Activated naive CD4-positive, alpha-beta T cell treated with anti-CD3 and anti-CD28 coated beads, Interleukin-2, amount 50 U/mL, for 72 hours (primary cell): ENCODE measurements at regions not wholly inside any gene's neighbourhood (a gene's known extent, or its start where the extent isn't known, plus 50 kb on each side); places are given as distances from the start of the nearest gene placed in this dataset.

Source experiments
- ATAC-seq, 2 donors: fragments of 150-1000 bp; cut with Tn5 transposase; 2 replicates each; pipeline ENCODE4 v1.10.0; 2021; ENCODE audit warnings: mild to moderate bottlenecking in 2 of 2, moderate library complexity in 2 of 2
- DNase-seq, 2 donors: peaks; one replicate each; pipeline ENCODE4 v3.0.0; 2021 to 2022; ENCODE audit warnings: low spot score in 2 of 2
- H3K27ac Mint-ChIP-seq, 2 donors: one replicate each; pipeline ENCODE4 v1.8.0; 2022; ENCODE audit warnings: mild to moderate bottlenecking in 2 of 2, mixed read lengths in 2 of 2
- H3K36me3 Mint-ChIP-seq, 2 donors: one replicate each; pipeline ENCODE4 v1.8.0; 2022; ENCODE audit warnings: mixed read lengths in 2 of 2
- H3K9me3 Mint-ChIP-seq, 2 donors: one replicate each; pipeline ENCODE4 v1.8.0; 2022; ENCODE audit warnings: mixed read lengths in 2 of 2

DNA sequence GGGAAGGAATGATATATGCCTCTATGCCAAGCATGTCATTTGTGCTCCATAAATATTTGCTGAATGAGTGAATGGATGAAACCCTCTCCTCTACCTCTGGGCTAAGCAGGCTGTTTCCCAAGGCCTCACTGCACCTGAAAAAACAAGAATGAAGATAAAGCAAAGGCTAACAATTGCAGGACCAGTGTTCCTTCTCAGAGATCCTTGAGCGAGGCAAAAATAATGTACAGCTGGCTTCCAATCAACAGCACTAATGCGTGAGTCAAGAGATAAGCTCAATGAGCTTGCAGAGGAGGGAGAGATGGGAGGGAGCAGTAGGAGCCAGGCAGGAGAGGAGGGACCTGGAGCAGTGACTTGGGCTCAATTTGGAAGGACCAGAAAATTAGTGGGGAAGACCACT lies 144.5 kb upstream of the NFE2L3 start:
- Mint-ChIP-seq H3K27ac (no peak overlapping the region), H3K36me3 (no peaks in the 10 kb centered on the region), H3K9me3 (no peaks in the 10 kb centered on the region)
- ATAC-seq = no peak
- DNase-seq = no peak

DNA sequence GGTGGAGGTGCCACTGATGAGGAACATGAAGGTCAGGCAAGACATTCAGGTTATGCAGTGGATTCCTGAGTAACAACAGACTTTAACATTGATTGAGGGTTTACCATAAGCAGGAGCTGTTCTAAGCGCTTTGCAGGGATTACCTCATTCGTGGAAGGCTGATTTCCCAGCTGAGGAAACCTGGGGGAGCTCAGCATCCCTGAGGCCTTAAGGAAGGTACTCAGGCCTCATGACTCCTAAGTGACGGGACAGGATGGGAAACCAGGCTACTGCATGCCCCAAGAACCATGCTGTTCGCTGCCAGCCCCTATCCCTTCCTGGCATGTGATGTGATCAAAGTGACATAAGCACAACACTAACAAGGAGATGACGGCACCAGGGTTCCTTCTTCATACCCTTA lies 143.6 kb upstream of the NFE2L3 start:
- ATAC-seq = no peak
- DNase-seq = no peak
- H3K9me3 Mint-ChIP-seq = no peaks in the 10 kb centered on the region
- H3K27ac Mint-ChIP-seq = no peak overlapping the region
- H3K36me3 Mint-ChIP-seq = no peaks in the 10 kb centered on the region

DNA sequence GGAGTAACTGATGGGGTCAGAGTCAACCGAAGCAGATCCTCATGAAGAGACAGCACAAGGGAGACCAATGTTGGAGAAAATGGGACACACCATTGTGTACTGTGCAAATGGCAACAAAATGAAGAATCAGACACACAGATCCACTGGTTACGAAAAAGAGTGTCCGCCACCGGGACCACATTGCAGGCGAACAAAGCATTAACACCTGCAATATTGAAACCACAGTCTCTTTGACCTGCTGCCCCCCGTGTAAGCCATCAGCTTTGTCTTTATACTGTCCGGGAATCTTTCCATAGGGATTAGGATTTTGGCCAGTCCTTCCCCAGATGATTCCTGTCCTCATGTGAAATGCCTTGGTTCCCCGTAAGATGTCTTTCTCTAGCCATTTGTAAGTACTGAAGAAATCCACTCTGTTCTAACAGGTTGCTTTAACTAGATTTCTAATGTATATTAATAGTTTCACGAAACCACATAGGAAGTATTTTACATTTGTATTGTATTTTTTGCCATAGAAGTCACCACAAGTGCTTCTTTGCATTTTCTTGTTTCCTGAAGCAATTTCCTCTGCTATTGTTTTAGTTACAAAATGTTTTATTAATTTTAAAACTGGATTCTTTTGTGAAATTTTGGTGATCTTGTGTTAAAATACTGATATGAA lies 140.8 kb upstream of the NFE2L3 start:
- ATAC-seq (no peak), DNase-seq (no peak)
- Mint-ChIP-seq H3K9me3 (peaks cover 0 to 11% of the 10 kb centered on the region in 2 donors), H3K36me3 (no peaks in the 10 kb centered on the region), H3K27ac (no peak overlapping the region)

DNA sequence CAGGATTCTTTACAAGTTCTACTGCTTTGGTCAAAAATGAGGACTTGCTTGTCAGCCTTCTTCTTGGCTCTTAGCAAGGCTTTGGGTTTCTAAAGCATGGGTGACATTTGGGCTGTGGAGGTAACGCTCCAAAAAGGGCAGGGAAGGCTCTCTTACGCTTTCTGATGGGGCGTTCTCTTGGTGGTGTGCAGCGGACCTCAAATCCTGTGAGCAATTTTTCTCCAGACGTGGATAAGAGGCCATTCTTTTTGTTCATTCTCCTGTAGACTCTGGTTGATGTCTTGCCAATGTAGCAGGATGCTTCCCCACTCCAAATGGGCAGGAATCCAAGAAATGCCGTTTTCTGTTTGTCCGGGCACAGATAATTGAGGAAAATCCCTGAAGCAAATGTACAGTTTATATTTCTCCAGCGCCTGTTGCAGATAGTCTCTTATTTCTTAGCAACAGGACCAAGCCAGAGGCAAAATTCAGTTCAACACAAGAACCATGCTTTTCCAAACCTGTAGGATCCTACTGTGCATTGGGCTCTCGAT lies 138.4 kb upstream of the NFE2L3 start:
- Mint-ChIP-seq H3K27ac (no peak overlapping the region), H3K36me3 (peaks cover 0 to 4% of the 10 kb centered on the region in 2 donors), H3K9me3 (peaks cover 4 to 20% of the 10 kb centered on the region in 2 donors)
- DNase-seq (no peak), ATAC-seq (no peak)

DNA sequence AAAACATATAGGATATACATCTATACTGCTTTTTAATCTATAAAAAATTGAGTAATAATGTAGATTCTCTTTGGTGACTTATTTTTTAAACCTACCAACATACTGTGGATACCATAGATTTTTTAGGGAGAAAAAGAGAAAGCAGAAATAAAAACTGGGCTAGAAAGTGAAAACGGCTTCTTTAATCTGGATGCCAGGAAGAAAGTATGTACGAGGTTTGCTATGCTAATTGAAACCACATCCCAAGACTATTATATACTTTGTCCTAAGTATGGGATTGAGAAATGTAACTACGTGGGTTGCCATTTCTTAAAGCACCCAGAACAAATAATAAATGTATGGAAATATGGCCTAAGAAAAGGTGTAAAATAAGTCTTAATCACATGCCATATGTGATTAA lies 129.0 kb upstream of the NFE2L3 start:
- Mint-ChIP-seq H3K36me3 (no peaks in the 10 kb centered on the region), H3K27ac (no peak overlapping the region), H3K9me3 (no peaks in the 10 kb centered on the region)

DNA sequence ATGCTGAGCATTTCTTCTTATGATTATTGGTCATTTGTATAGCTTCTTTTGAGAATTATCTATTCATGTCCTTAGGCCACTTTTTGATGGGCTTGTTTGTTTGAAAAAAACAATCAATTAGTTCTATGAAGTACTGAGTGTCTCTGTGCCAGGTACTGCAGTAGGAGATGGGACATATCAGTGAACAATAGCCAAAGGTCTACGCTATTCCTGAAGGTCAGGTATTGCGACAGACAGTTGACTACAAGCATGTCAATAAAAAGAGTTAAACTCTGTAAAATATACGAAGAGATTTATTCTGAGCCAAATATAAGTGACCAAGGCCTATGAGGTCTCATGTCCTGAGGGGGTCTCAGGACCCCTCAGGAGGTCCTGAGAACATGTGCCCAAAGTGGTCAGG lies 122.1 kb upstream of the NFE2L3 start:
- DNase-seq (no peak), ATAC-seq (no peak)
- Mint-ChIP-seq H3K36me3 (no peaks in the 10 kb centered on the region), H3K9me3 (no peaks in the 10 kb centered on the region), H3K27ac (no peak overlapping the region)

More for the DNA sequence above, 129.0 kb upstream of the NFE2L3 start:
- DNase-seq = no peak
- no peak for ATAC-seq

DNA sequence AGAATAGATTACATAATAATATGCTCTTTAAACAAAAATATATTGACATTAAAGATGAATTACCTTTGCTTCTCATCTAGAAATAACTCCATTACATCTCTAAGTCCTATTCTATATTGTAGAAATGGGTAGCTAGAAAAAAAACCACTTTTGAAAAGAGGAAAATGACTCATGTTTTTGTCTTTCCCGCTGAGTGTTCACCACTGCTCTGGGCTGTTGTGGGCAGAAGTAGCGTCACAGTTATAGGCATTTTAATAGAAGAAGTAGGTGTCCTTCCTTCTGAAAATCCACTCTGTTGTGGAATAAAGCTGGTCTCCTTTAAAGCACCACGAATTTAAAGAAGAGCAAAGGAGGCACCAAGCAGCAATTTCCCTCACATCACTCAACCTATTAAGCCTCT lies 117.6 kb upstream of the NFE2L3 start:
- DNase-seq = no peak
- H3K9me3 Mint-ChIP-seq = peaks cover 0 to 3% of the 10 kb centered on the region in 2 donors
- peaks cover 6% of the 10 kb centered on the region in 2 donors for H3K36me3 Mint-ChIP-seq
- H3K27ac Mint-ChIP-seq = no peak overlapping the region
- ATAC-seq = peak; percentile 37 to 60

DNA sequence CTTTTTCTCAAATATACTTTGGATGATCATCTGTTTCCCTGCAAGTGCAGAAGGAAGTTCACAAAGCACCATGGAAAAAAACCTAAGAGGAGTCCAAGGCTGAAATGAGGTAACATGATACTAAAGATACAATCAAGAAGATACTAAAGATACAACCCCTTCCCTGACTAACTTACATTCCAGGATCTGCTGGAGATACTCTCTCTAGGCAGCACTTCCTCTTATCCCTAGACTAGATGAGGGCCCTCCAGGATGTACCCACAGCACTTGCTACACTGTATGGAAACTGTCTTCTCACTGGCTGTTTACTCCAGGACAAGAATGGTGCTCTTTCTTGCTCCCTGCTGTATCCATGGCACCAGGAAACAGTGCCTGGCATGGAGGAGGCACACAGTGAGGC lies 116.4 kb upstream of the NFE2L3 start:
- no peak overlapping the region for H3K27ac Mint-ChIP-seq
- peaks cover 6% of the 10 kb centered on the region in 2 donors for H3K36me3 Mint-ChIP-seq
- no peak for ATAC-seq
- H3K9me3 Mint-ChIP-seq = peaks cover 0 to 3% of the 10 kb centered on the region in 2 donors
- DNase-seq = no peak

DNA sequence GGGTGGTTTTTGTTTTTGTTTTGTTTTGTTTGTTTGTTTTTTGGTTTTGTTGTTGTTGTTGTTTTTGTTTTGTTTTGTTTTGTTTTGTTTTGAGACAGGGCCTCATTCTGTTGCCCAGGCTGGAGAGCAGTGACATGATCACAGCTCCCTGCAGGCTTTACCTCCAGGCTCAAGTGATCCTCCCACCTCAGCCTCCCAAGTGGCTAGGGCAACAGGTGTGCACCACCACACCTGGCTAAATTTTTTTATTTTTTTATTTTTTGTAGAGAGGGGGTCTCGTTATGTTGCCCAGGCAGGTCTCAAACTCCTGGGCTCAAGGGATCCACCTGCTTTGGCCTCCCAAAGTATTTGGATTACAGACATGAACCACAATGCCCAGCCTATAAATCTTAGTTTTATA lies 115.9 kb upstream of the NFE2L3 start:
- peaks cover 6% of the 10 kb centered on the region in 2 donors for H3K36me3 Mint-ChIP-seq
- peaks cover 0 to 3% of the 10 kb centered on the region in 2 donors for H3K9me3 Mint-ChIP-seq
- DNase-seq (no peak), ATAC-seq (no peak)
- no peak overlapping the region for H3K27ac Mint-ChIP-seq

DNA sequence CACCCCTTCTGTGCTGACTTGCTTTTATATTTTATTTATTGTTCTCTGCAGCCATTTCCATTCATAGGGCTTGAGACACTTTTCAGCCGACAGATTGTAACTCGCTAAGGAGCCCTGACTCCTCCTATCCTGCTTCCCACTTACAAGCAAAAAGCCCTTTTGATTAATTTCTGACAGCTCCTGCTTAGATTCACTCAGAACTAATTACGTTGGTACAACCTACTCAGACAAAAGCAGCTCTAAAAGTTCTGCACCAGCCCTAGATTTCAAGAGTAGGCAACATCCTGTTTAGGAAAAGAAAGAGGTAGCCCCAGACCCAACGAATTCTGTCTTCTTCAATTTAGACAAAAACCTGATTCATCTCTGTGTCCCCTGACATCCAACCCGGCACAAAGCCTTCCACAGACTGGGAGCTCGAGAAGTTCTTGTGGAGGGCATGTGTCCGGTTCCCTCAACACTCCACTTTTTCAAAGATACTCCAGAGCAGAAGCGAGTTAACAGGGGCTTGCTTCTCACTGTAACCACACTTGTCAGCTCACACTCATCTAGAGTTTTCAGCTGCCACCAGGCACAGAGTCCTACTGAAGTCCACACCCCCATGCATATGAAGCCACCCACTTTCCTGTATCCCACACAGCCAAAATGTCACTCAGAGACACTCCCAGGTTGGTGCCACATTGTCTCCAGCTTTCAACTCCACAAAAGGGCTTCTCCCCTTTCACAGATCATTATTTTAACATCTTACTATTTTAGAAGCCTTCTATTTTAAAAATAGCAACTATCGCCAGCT lies 113.6 kb upstream of the NFE2L3 start:
- no peak for ATAC-seq
- H3K9me3 Mint-ChIP-seq = peaks cover 0 to 3% of the 10 kb centered on the region in 2 donors
- peaks cover 6% of the 10 kb centered on the region in 2 donors for H3K36me3 Mint-ChIP-seq
- no peak for DNase-seq
- no peak overlapping the region for H3K27ac Mint-ChIP-seq

DNA sequence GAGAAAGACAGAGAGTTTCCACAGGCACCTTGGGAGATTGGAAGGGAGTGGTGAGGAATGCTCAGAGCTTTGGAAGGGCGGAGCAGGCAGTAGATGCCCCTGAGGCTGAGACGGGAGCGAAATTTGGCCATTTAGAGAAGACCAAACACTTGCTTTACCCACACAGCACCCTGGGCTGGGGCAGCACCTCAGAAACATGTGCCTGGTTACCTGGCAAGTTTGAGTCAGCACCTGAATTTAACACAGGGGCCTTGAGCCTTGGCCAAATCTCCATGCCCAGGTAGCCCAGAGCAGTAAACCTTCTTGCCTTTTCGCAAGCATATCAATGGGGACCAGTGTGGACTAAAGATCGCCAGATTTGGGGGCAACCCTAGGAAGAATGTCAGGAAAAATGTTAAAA lies 111.9 kb upstream of the NFE2L3 start:
- peaks cover 6% of the 10 kb centered on the region in 2 donors for H3K36me3 Mint-ChIP-seq
- ATAC-seq (no peak), DNase-seq (no peak)
- no peak overlapping the region for H3K27ac Mint-ChIP-seq
- H3K9me3 Mint-ChIP-seq = peaks cover 0 to 3% of the 10 kb centered on the region in 2 donors

DNA sequence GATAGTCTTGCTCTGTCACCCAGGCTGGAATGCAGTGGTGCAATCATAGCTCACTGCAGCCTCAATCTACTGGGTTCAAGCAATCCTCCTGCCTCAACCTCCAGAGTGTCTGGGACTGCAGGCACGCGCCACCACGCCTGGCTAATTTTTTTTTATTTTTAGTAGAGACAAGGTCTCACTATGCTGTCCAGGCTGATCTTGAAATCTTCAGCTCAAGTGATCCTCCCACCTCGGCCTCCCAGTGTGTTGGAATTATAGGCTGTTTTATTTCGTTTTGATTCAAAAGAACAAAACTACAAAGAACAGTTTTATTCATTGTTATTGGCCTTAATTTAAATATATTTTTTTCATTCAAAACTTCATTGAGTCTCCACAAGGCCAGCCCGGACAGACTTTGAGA lies 109.8 kb upstream of the NFE2L3 start:
- Mint-ChIP-seq H3K9me3 (no peaks in the 10 kb centered on the region), H3K27ac (no peak overlapping the region), H3K36me3 (no peaks in the 10 kb centered on the region)
- ATAC-seq = no peak
- no peak for DNase-seq

DNA sequence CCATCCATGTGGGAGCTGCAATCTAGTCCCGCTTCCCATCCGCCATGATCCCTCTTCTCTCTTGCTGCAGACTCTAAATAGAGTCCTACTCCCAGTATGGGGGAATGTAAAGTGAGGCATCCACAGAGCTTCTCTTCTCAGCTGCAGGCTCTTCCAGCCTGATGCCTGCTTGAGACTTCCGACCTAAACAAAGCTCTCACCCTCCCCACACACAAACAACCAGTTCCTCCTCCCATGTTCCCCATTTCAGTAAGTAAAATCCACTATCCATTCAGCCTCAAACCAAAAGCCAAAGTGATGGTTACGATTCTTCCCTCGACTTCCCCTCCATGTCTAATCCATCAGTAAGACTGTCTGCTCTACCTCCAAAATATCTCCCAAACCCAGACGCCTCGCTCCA lies 108.2 kb upstream of the NFE2L3 start:
- Mint-ChIP-seq H3K27ac (no peak overlapping the region), H3K36me3 (no peaks in the 10 kb centered on the region), H3K9me3 (no peaks in the 10 kb centered on the region)
- ATAC-seq = no peak
- DNase-seq = no peak

DNA sequence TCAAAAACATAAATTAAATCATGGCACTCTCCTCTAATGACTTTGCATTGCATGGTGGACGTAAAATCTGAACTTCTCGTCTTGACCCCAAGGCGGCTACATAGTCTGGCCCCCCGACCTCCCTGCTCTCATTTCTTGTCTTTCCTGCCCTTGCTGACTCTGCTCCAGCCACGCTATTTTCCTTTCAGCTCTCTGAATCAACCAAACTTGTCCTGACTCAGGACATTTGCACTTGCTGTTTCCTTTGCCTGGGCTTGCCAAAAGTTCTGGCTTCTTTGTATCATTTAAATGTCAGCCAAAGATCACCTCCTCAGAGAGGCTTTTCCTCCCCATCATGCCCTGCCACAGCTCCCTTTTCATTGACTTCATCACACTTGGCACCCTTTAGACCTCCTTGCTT lies 107.7 kb upstream of the NFE2L3 start:
- no peaks in the 10 kb centered on the region for H3K9me3 Mint-ChIP-seq
- H3K36me3 Mint-ChIP-seq = no peaks in the 10 kb centered on the region
- no peak for DNase-seq
- H3K27ac Mint-ChIP-seq = no peak overlapping the region
- ATAC-seq = no peak

DNA sequence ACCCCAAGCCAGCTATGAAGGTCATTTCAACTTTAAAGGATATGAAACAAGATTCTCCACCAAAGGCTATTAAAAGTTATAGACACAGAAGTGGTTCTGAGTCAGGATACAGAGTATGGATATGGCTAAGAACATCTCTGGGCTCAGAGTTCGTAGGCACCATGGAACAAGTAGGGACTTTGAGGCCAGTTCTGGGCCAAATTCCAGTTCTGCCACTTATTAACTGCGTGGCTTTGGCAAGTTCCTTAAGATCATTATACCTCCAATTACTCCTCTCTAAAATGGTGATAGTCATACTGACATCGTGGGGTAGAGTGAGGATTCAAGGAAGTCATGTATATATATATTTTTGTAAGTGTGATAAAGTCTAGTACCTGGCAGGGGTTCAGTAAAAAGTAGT lies 105.8 kb upstream of the NFE2L3 start:
- no peak overlapping the region for H3K27ac Mint-ChIP-seq
- H3K36me3 Mint-ChIP-seq = no peaks in the 10 kb centered on the region
- no peaks in the 10 kb centered on the region for H3K9me3 Mint-ChIP-seq
- DNase-seq (no peak), ATAC-seq (no peak)

DNA sequence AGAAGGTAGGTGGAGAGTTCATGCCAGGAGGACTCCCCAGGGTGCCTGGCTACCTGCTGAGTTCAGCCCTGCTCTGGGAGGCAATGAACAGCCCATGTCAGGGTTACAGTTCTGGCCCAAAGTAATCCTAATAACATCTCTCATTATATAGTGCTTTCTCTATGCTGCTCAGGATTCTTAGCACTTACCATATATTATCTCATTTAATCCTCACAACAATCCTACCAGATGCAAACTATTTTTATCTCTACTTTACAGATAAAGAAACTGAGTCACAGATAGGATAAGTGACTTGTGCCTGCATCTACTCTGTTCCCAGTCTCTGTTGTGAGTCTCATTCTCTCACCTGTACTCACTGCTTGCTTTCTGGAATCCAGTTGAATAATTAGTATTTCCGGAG lies 105.1 kb upstream of the NFE2L3 start:
- Mint-ChIP-seq H3K9me3 (no peaks in the 10 kb centered on the region), H3K36me3 (no peaks in the 10 kb centered on the region), H3K27ac (no peak overlapping the region)
- DNase-seq = no peak
- ATAC-seq = no peak

DNA sequence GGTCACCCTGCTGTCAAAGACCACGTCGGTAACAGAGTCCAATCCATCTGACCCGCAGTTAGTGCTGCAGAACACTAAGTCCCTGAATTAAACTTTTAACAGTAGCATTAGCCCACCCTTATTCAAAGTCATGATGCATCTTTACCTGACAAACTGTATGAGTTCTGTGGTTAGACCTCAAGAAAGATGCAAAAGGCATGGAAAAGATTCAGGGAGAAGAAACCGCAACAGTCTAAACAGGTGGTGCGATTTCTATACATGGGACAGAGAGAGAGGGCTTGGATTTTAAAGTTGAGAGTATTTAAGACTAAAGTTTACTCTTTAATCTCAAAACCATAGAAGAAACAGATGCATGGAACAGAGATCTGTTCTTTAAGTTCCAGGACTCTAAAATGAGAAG lies 103.3 kb upstream of the NFE2L3 start:
- H3K36me3 Mint-ChIP-seq = no peaks in the 10 kb centered on the region
- no peak overlapping the region for H3K27ac Mint-ChIP-seq
- H3K9me3 Mint-ChIP-seq = no peaks in the 10 kb centered on the region
- DNase-seq (no peak), ATAC-seq (no peak)

DNA sequence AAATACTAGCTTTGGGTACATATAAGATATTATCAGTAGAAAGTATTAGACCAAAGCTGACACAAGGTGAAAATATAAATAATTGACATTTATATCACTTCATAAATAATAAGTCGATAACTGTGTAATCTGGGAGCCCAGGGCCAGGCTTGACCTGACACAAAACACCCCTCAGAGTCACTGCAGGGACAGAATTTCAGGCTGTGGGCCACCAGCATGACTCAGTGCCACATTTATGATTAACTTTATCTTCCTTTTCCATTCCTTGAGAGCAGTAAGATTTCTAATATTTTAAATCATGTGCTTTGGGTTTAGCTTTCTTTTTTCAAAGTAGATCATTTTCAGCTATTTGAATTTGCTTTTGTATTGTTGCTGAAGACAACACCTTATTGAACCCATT lies 102.9 kb upstream of the NFE2L3 start:
- H3K9me3 Mint-ChIP-seq = no peaks in the 10 kb centered on the region
- DNase-seq (no peak), ATAC-seq (no peak)
- no peak overlapping the region for H3K27ac Mint-ChIP-seq
- no peaks in the 10 kb centered on the region for H3K36me3 Mint-ChIP-seq
